Neural crest cell (in vitro differentiated cells): ENCODE measurements at regions not wholly inside any gene's neighbourhood (a gene's known extent, or its start where the extent isn't known, plus 50 kb on each side); places are given as distances from the start of the nearest gene placed in this dataset.
"Not testable (repeated sequence)": the region's sequence is repeated elsewhere in the genome, so short reads cannot be mapped to it uniquely, and the experiment has no call there.

Experiments used
- DNase-seq: peaks from one replicate; pipeline ENCODE4 v3.0.0; 2021; ENCODE audit warnings: low read depth, mixed read lengths, low spot score
- H3K27ac Mint-ChIP-seq: one replicate; pipeline ENCODE4 v1.8.0; 2021; ENCODE audit warnings: mild to moderate bottlenecking, mixed read lengths; ENCODE audit not compliant: unreplicated experiment
- H3K27me3 Mint-ChIP-seq: 2 replicates; pipeline ENCODE4 v1.8.0; 2021; ENCODE audit warnings: low read depth, mild to moderate bottlenecking, mixed read lengths
- H3K36me3 Mint-ChIP-seq: 2 replicates; pipeline ENCODE4 v1.8.0; 2021; ENCODE audit warnings: low read depth, mild to moderate bottlenecking, mixed read lengths
- H3K4me1 Mint-ChIP-seq: 2 replicates; pipeline ENCODE4 v1.8.0; 2021; ENCODE audit warnings: mixed read lengths
- H3K4me3 Mint-ChIP-seq: one replicate; pipeline ENCODE4 v1.8.0; 2021; ENCODE audit warnings: mild to moderate bottlenecking, mixed read lengths
- H3K9me3 Mint-ChIP-seq: 2 replicates; pipeline ENCODE4 v1.8.0; 2021; ENCODE audit warnings: mixed read lengths
- CTCF ChIP-seq: fragments of 200-600 bp; sonication (generic); conservative IDR thresholded peaks from 2 replicates; pipeline ENCODE4 v1.5.0; 2021; ENCODE audit warnings: antibody characterized with exemption, mild to moderate bottlenecking

GRCh38 chr1:208479435-208479834 lies 235.3 kb upstream of the PLXNA2 start:
- H3K36me3 Mint-ChIP-seq: no peaks in the 10 kb centered on the region
- H3K27ac Mint-ChIP-seq: no peak overlapping the region
- no peak for TF ChIP-seq CTCF
- no peak for DNase-seq
- H3K27me3 Mint-ChIP-seq: no peaks in the 10 kb centered on the region
- peaks cover 27% of the 10 kb centered on the region for H3K4me1 Mint-ChIP-seq
- no peak overlapping the region for H3K4me3 Mint-ChIP-seq
- no peaks in the 10 kb centered on the region for H3K9me3 Mint-ChIP-seq

- Mint-ChIP-seq H3K27me3 (no peaks in the 10 kb centered on the region), H3K36me3 (peaks cover 2% of the 10 kb centered on the region), H3K4me1 (no peaks in the 10 kb centered on the region), H3K4me3 (no peak overlapping the region), H3K9me3 (peaks cover 7% of the 10 kb centered on the region), H3K27ac (no peak overlapping the region)
- no peak for DNase-seq
- no peak for TF ChIP-seq CTCF
Measured at GRCh38 chr1:208485512-208485911, 241.3 kb upstream of the PLXNA2 start.

GRCh38 chr1:208486677-208487076 lies 242.5 kb upstream of the PLXNA2 start:
- DNase-seq: no peak
- H3K9me3 Mint-ChIP-seq: peaks cover 7% of the 10 kb centered on the region
- H3K4me3 Mint-ChIP-seq: no peak overlapping the region
- no peaks in the 10 kb centered on the region for H3K27me3 Mint-ChIP-seq
- no peaks in the 10 kb centered on the region for H3K4me1 Mint-ChIP-seq
- TF ChIP-seq CTCF: no peak
- peaks cover 2% of the 10 kb centered on the region for H3K36me3 Mint-ChIP-seq
- no peak overlapping the region for H3K27ac Mint-ChIP-seq

- H3K36me3 Mint-ChIP-seq, H3K4me1 Mint-ChIP-seq, H3K27ac Mint-ChIP-seq, H3K4me3 Mint-ChIP-seq, H3K9me3 Mint-ChIP-seq, DNase-seq, H3K27me3 Mint-ChIP-seq: not testable (repeated sequence)
Measured at GRCh38 chr1:208488432-208488831, 244.2 kb upstream of the PLXNA2 start.

GRCh38 chr1:208496467-208497371 lies 252.5 kb upstream of the PLXNA2 start:
- Mint-ChIP-seq H3K27me3 (no peaks in the 10 kb centered on the region), H3K36me3 (peaks cover 3% of the 10 kb centered on the region), H3K27ac (no peak overlapping the region), H3K4me1 (no peaks in the 10 kb centered on the region), H3K4me3 (no peak overlapping the region), H3K9me3 (peaks cover 2% of the 10 kb centered on the region)
- no peak for DNase-seq
- no peak for TF ChIP-seq CTCF

GRCh38 chr1:208497866-208498541 lies 253.8 kb upstream of the PLXNA2 start:
- DNase-seq: no peak
- Mint-ChIP-seq H3K4me3 (no peak overlapping the region), H3K36me3 (no peaks in the 10 kb centered on the region), H3K9me3 (no peaks in the 10 kb centered on the region), H3K27ac (no peak overlapping the region), H3K4me1 (no peaks in the 10 kb centered on the region), H3K27me3 (no peaks in the 10 kb centered on the region)
- no peak for TF ChIP-seq CTCF
